Caki2 (cell line): ENCODE measurements at regions not wholly inside any gene's neighbourhood (a gene's known extent, or its start where the extent isn't known, plus 50 kb on each side); places are given as distances from the start of the nearest gene placed in this dataset.
"Not testable (repeated sequence)": the region's sequence is repeated elsewhere in the genome, so short reads cannot be mapped to it uniquely, and the experiment has no call there.

Source experiments
- DNase-seq: peaks from one replicate; pipeline ENCODE4 v3.0.0-alpha.2; 2015; ENCODE audit warnings: low read depth
- in situ Hi-C: cut with HindIII; loops from 2 replicates; pipeline ENCODE4 v1.10.0; 2016; ENCODE audit warnings: low sequenced_read_pairs, low pct_unique_long_range_greater_than_20kb, mixed read lengths

DNA sequence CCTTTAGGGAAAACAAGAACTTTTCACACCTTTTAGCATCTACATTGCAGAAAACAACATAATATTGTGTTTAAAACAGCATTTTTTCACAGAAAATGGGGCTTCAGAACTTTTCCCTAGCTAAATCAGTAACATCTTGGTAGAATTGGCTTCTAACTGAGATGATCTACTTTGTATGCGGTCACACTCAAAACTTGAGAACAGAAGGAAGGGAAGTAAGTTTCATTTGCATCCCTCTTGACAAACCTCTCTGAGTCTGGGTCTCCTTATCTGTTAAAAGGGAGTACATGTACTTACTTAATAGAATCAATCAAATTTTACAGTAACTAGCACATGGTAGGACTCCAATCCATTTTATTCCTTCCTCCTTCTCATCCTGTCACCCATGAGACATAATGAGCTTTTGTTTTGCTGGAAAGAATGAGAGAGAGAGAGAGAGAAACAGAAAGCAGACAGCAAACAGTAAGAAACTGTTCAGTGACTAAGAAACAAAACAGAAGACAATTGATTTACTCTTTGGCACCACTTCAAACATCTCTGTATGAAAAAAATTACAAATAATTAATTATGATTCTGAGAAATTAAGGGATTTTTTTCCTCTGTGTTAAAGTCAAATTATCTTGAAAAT lies 387.3 kb downstream of the SATB2 start:
- in situ Hi-C loops: no loop called here
- no peak for DNase-seq

DNA sequence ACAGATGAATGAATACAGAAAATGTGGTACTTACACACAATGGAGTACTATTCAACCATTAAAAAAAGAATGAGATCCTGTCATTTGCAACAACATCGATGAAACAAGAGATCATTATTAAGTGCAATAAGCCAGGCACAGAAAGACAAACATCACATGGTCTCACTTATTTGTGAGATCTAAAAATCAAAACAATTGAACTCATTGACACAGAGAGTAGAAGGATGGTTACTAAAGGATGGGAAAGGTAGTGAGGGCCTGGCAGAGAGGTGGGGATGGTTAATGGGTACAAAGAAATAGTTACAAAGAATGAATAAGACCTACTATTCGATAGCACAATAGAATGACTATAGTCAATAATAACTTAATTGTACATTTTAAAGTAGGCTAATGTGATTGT lies 393.5 kb downstream of the SATB2 start:
- in situ Hi-C loops: no loop called here
- no peak for DNase-seq

DNA sequence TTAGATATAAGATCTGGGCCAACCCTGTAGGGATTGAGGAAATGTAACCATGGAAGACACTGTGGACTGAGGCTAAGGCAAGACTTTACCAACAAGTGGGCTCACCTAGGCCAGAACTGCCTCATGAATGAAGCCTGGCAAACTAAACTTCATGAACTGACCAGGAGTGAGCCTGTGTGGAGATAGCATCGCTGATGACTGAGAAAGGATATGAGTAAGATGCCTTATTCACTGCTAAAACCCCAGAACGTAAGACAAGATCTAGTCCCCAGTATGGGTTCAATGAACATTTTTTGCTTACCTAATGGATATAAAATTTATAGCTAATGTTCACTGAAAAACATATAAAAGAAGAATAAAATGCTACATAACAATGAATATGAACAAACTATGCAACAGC lies 399.8 kb downstream of the SATB2 start:
- in situ Hi-C loops: no loop called here
- no peak for DNase-seq

DNA sequence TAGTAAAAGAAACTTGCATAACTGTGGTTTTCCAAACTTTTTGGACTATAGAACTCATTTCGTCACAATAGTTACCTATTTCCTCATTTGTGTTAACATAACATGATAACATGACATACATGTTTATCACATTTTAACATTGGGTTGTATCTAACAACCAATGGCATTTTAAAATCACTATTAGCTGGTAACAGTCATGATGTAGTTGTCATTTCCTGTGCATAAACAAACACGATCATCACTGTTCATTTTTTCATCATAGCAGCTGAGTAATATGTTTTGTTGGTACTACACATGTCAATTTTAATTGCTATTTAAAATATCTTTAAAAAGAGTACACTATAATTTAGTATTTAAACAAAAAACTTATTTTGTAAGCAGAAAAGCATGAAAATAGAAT lies 402.4 kb downstream of the SATB2 start:
- in situ Hi-C loops: no loop called here
- DNase-seq: no peak

DNA sequence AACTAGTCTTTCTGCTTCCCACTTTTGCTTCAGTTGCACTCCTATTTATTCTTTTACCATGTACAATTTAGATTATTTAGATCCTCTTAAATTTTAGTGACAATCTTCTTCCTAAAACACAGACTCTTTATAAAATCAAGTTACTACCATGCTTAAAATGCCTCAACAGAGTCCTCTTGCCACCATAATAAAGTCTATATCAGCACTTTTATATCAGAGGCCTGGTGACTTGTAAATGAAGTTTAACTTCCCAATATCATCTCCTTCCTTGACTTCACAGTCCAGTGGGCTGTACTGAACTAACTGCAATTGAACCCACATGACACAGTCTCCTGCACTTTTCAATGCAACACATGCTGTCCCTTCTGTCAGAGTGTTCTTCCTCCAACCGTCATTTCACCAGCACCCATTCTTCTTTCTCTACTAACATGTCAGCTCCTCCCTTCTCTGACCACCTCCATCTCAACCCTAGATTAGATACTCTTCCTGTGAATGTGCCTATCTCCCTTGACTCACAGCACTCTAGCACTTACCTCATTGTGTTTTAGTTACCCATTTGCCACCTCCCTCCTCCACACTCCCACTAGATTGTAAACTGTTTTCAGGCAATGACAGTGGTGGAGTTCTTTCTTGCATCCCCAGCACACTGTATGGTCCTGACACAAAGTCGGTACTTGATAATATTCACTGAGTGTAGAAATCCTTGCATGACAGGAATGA lies 414.9 kb downstream of the SATB2 start:
- no peak for DNase-seq
- in situ Hi-C loops: no loop called here

DNA sequence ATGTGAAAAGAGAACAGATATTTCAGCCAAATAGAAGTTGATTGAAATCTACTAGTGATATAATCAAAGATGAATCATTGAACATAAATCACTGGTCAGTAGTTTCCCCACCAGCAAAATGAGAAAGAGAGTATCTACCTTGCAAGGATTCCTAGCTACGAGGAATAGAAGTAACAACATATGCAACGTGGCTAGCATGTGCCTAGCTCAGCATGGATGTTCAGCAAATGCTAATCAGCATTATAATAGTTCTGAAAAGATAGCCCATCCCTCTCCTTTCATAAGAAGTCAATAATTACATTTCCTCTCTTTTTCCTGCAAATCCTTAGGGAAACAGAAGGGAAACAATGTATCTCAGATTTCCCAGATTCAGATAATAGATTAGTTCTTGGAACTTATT lies 417.2 kb downstream of the SATB2 start:
- in situ Hi-C loops: no loop called here
- no peak for DNase-seq

DNA sequence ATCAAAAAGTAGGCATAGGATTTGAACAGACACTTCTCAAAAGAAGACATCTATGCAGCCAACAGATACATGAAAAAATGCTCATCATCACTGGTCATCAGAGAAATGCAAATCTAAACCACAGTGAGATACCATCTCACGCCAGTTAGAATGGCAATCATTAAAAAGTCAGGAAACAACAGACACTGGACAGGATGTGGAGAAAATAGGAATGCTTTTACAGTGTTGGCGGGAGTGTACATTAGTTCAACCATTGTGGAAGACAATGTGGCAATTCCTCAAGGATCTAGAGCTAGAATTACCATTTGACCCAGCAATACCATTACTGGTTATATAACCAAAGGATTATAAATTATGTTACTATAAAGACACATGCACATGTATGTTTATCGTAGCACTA lies 424.0 kb downstream of the SATB2 start:
- DNase-seq, in situ Hi-C loops: not testable (repeated sequence)

DNA sequence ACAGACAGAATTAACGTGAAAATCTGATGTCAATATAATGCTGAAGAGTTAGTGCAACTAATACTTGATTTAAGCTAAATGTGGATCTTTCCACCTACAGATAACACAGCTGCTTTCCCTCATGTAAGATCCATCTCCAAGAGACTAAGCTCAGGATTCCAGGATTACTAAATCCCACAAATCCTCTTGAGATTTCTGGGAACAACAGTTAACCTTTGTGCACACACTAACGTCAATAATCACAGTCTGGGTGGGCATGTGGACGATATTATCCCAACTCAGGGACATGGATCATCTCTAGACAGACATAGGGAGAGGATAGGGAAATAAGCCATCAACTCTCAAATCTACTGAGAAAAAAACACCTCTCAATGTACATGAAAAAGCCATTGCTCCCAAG lies 432.6 kb downstream of the SATB2 start:
- in situ Hi-C loops: no loop called here
- DNase-seq: no peak

DNA sequence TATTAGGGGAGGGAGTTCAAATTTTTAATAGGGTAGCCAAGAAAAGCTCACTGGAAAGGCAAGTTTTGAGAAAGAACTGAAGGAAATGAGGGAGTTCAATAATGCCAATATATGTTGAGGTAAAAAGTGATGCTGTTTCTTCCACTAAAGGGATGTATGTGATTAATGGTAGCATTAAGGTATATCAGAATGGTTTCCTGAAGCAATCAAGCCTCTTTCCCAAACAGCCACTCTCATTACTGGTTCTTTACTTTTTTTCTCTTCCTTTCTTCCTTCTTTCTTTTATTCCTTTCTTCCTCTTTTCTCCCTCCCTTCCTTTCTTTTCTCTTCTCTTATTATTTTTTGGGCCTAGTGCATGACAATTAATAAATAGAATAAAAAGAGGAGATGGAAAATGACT lies 433.5 kb downstream of the SATB2 start:
- no peak for DNase-seq
- in situ Hi-C loops: no loop called here

DNA sequence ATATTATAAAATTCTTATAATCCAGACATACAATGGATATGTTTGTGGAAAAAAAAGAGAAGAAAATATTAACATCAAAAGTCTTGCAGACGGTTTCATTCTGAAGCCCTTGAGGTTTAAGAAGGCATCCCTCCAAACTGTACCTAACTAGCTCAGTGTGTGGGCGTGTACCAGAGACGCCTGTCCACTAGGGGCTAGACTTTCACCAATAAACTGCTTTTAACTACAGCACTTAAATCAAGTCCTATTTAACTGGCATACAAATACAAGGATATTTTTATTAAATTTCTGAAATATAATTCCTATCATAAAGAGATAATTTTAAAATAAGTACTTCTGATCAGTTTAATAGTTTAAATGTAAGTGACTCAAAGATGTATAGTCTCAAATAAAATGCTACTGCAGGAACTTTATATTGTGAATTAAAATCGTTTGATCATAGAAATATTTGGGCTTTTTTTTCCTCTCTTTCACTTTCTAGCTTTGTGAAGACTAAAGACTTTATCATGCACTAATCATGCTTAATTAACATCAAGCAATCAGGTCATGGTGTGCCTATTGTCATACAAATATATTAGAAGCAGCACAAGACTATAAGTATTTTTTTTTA lies 437.7 kb downstream of the SATB2 start:
- peak; percentile 12 for DNase-seq
- in situ Hi-C loops: no loop called here

DNA sequence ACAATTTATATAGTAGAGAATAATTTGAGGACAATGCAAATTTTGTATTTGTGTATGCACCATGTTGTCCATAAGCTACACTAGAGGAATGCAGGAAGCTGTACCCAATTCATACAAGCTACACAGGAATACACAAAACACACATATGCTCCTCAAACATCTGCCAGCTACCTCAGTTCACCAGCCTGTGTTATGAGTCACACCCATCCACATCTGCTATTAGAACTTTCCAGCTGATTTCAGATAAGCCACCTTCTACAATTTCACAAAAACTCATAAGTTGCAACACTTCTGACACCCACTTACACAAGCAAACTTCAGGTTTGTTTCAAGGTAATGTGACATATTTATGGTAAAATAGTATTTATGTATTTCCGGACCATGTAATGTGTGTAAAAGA lies 438.9 kb downstream of the SATB2 start:
- in situ Hi-C loops: no loop called here
- DNase-seq: no peak

DNA sequence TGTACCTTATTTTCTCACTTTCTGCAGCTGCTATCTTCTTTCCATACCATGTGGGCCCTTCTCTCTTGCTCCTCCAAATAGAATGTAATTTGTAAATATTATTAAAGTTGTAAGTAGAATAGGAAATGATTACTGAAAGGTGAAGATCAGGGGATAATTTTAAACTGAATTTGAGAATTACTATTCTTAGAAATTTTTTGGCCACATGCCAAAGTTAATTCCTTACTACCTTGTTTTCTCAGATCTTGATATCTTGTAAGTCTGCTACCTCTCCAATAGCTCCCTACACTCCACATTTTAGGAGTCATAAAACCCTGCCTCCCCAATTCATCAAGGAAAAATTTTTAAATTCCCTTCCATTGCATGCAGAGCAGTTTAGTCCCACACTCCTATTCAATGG lies 442.7 kb downstream of the SATB2 start:
- in situ Hi-C loops: no loop called here
- no peak for DNase-seq

DNA sequence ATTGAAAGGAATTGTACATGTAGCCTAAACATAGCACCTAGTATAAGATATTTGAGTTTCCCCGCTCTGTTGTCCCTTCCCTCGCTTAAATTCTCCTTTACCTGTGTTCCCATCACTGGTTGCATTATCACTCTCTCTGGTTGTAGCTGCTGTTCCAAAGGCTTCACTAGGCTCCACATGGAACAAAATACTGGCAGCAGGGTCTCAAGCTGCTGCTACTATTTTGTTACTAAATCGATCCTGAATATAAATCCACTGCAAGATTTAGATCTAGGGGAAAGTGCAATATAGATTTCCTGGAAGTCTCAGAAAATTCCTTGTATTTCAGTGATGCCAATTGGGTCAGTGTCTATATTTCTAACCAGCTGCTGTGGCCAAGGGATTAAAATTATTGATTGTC lies 443.5 kb downstream of the SATB2 start:
- in situ Hi-C loops: no loop called here
- DNase-seq: no peak

DNA sequence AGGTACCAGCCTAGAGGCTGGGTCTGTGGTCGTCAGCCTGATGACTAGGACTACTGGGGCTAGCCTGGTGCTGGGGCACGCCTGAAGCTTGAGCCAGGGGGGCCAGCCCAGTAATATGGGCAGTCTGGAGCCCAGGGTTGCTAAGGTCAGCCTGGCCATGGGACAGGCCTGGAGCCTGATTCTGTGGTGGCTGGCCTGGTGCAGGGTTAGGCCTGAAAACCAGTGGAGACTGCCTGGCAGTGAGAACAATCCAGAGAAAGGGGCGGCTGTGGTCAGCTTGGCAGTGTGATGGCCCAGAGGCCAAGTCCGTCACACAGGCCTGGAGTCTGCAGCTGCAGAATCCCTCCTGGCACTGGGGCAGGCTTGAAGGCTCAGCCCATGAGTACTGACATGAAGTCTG lies 445.8 kb downstream of the SATB2 start:
- no peak for DNase-seq
- in situ Hi-C loops: no loop called here

DNA sequence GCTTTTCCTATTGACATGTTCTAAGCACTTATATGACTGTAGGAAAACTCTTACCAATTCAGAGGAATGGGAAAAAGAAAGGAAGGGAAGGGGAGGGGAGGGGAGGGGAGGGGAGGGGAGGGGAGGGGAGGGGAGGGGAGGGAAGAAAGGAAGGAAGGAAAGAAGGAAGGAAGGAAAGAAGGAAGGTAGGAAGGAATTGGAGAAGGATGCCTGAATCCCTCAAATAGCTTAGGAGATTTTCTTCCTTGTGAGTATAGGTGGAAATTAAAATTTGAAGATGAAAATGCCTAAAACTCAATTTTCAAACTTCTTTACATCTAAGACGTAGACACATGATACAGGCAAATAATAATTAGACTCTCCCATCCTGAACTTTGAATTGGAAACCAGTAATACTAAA lies 463.1 kb downstream of the SATB2 start:
- in situ Hi-C loops: no loop called here
- DNase-seq: no peak

DNA sequence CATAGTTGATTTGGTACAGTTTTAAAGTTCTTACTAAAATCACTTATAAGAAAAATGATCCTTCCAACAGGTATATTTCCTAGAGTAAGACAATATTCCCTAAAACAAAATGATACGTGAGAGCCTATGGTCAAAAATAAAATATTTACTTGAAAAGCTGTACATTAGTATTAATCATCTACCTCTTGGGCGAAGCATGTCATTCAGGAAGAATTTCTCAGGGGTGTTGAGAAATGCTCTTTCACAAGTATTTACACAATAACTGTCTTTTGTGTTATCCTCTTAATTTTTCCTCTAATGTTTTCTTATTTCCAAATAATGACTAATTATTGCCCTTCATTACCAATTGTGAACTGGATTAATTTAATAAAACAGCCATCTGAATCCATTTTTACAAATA lies 466.3 kb downstream of the SATB2 start:
- in situ Hi-C loops: no loop called here
- DNase-seq: no peak

DNA sequence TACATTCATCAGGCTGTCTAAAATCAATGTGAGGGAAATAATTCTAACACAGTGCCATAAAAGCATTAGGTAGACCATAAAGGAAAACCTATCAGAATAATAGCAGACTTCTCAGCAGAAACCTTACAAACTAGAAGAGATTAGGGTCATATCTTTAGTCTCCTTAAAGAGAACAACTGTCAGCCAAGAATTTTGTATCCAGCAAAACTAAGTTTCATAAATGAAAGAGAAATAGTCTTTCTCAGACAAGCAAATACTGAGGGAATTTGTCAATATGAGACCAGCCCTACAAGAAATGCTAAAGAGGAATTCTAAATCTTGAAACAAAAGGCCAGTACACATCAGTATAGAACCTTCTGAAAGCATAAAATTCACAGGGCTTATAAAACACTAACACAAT lies 482.0 kb downstream of the SATB2 start:
- DNase-seq: no peak
- in situ Hi-C loops: no loop called here

DNA sequence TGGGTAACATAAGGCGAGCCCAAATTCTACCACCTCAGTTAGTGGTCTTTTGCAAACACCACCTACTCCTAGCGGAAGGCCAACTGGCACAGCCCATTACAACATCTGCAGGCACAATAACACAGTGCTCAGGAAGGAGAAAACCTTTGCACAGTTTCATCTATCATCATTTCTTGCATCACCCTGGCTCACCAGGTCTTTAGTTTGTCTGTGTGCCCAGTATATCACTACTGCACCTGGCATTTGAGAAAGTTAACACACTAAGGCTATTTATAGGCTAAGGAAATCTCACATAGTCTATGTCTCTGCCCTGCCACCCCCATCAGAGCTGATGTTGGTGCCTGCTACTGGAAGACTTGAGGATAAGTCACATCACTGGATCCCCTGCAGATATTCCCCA lies 484.0 kb downstream of the SATB2 start:
- in situ Hi-C loops: no loop called here
- no peak for DNase-seq

DNA sequence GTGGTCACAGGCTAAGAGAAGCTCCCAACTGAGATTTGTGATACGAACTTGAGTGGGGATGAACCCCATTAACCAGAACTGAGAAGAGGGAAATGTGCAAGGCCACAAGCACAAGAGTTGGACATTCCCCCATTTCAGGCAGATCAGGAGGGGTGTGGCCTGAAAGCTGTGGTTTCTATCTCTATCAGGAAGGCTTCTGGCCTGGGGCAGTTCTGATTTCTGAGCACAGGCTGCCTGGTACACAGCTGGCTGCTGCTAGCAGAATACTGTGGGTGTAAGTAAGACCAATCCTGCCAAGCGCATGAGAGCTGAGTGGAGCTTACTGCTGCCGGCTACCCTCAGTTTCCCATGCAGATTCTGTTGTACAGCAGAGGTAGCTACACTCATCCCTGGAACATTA lies 484.6 kb downstream of the SATB2 start:
- no peak for DNase-seq
- in situ Hi-C loops: no loop called here

DNA sequence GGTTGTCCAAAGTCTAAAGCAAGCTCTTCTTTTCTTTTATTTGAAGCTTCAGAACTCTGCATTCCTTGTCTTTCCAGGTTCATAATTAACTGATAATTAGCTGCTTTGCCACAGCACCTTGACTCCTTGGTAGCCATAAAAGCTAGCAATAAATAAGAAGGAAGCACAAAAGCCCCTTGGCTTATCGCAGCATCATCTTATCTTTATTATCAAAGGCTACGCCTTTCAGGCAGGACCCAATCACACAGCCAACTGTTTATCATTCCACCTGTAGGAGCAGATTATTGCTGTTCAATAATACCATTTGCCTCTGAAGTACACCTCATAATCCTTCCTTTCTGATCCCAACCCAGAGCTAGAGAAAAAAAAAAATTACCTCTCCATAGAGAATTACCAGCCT lies 489.2 kb downstream of the SATB2 start:
- in situ Hi-C loops: no loop called here
- no peak for DNase-seq
